CD14-positive monocyte (primary cell): ENCODE measurements at regions not wholly inside any gene's neighbourhood (a gene's known extent, or its start where the extent isn't known, plus 50 kb on each side); places are given as distances from the start of the nearest gene placed in this dataset.

ENCODE experiments used
- DNase-seq, 3 donors: peaks; one replicate each; pipeline ENCODE4 v3.0.0-alpha.2; 2011 to 2022
- H2AFZ ChIP-seq: 2 replicates; pipeline ENCODE4 v1.6.0; 2012; ENCODE audit warnings: mild to moderate bottlenecking, low read depth, low read length, inconsistent platforms; ENCODE audit not compliant: insufficient read depth, poor library complexity, severe bottlenecking
- H3K27ac ChIP-seq, 2 donors: 1 replicate in 1 of 2; 2 replicates in 1 of 2; pipeline ENCODE4 v1.5.1; 2012 to 2013; ENCODE audit warnings: low read length in 2 of 2, control low read depth in 1 of 2, inconsistent platforms in 1 of 2, low read depth in 1 of 2, mild to moderate bottlenecking in 1 of 2
- H3K27me3 ChIP-seq, 2 donors: one replicate each; pipeline versions ENCODE4 v1.6.0 to v1.6.1; 2011 to 2013; ENCODE audit warnings: low read length in 2 of 2; ENCODE audit not compliant: control insufficient read depth in 2 of 2, insufficient read depth in 2 of 2
- H3K36me3 ChIP-seq, 2 donors: replicated peaks in 1 of 2; 1 replicate in 1 of 2; 2 replicates in 1 of 2; pipeline versions ENCODE4 v1.5.1 to v1.6.1; 2012 to 2013; ENCODE audit warnings: low read length in 2 of 2, control low read depth in 1 of 2, inconsistent platforms in 1 of 2, mild to moderate bottlenecking in 1 of 2; ENCODE audit not compliant: insufficient read depth in 2 of 2, control insufficient read depth in 1 of 2
- H3K4me1 ChIP-seq, 2 donors: 1 replicate in 1 of 2; 2 replicates in 1 of 2; pipeline versions ENCODE4 v1.5.1 to v1.6.1; 2012 to 2013; ENCODE audit warnings: low read length in 2 of 2, control low read depth in 1 of 2, inconsistent platforms in 1 of 2, mild to moderate bottlenecking in 1 of 2, moderate library complexity in 1 of 2; ENCODE audit not compliant: insufficient read depth in 2 of 2, control insufficient read depth in 1 of 2
- H3K4me2 ChIP-seq: replicated peaks from 2 replicates; pipeline ENCODE3; 2012; ENCODE audit warnings: low read length, moderate library complexity, mild to moderate bottlenecking; ENCODE audit not compliant: poor library complexity, severe bottlenecking; ENCODE audit errors: extremely low read depth
- H3K4me3 ChIP-seq, 3 experiments: fragments of 200-600 bp in 1 of 3; sonication (generic) in 1 of 3; replicated peaks in 1 of 3; 1 replicate in 2 of 3; 2 replicates in 1 of 3; pipeline ENCODE4 v1.5.1; 2011 to 2013; ENCODE audit warnings: low read length in 3 of 3, mild to moderate bottlenecking in 3 of 3, control low read depth in 2 of 3, low read depth in 2 of 3, inconsistent platforms in 1 of 3, moderate library complexity in 1 of 3
- H3K79me2 ChIP-seq: 2 replicates; pipeline ENCODE4 v1.6.0; 2012; ENCODE audit warnings: mild to moderate bottlenecking, control low read depth, inconsistent platforms, low read length, moderate library complexity; ENCODE audit not compliant: insufficient read depth
- H3K9ac ChIP-seq: 2 replicates; pipeline ENCODE4 v1.6.0; 2017; ENCODE audit warnings: low read length, mild to moderate bottlenecking; ENCODE audit not compliant: insufficient read depth, poor library complexity, severe bottlenecking
- H3K9me3 ChIP-seq, 2 donors: replicated peaks in 1 of 2; 1 replicate in 1 of 2; 2 replicates in 1 of 2; pipeline versions ENCODE4 v1.5.1 to v1.6.1; 2012 to 2013; ENCODE audit warnings: low read length in 2 of 2, control low read depth in 1 of 2; ENCODE audit not compliant: control insufficient read depth in 1 of 2, insufficient read depth in 1 of 2
- H4K20me1 ChIP-seq: 2 replicates; pipeline ENCODE4 v1.6.0; 2012; ENCODE audit warnings: mild to moderate bottlenecking, low read length, control low read depth, moderate library complexity; ENCODE audit not compliant: insufficient read depth
- H3K27ac Mint-ChIP-seq, 7 donors: one replicate each; pipeline ENCODE4 v1.8.0; 2020; ENCODE audit warnings: mild to moderate bottlenecking in 7 of 7, mixed read lengths in 7 of 7, moderate library complexity in 6 of 7, inconsistent platforms in 2 of 7
- H3K27me3 Mint-ChIP-seq, 3 donors: one replicate each; pipeline ENCODE4 v1.8.0; 2021 to 2022; ENCODE audit warnings: low read depth in 3 of 3, mild to moderate bottlenecking in 3 of 3, mixed read lengths in 3 of 3, moderate library complexity in 3 of 3, inconsistent platforms in 1 of 3
- H3K36me3 Mint-ChIP-seq, 2 donors: one replicate each; pipeline ENCODE4 v1.8.0; 2020; ENCODE audit warnings: mixed read lengths in 2 of 2, inconsistent platforms in 1 of 2, mild to moderate bottlenecking in 1 of 2
- H3K4me1 Mint-ChIP-seq: one replicate; pipeline ENCODE4 v1.8.0; 2020; ENCODE audit warnings: mild to moderate bottlenecking, mixed read lengths
- H3K4me3 Mint-ChIP-seq, 2 donors: one replicate each; pipeline ENCODE4 v1.8.0; 2020; ENCODE audit warnings: mild to moderate bottlenecking in 2 of 2, mixed read lengths in 2 of 2, moderate library complexity in 1 of 2
- H3K9me3 Mint-ChIP-seq, 7 donors: one replicate each; pipeline ENCODE4 v1.8.0; 2020 to 2022; ENCODE audit warnings: mixed read lengths in 7 of 7, mild to moderate bottlenecking in 6 of 7, moderate library complexity in 6 of 7, inconsistent platforms in 2 of 7
- WGBS: methylation state at CpG from one replicate; pipeline ENCODE4 v1.1.5; 2013; ENCODE audit warnings: missing lambda C conversion rate; ENCODE audit not compliant: insufficient coverage; 5-methylcytosine and 5-hydroxymethylcytosine counted together
- intact Hi-C, 2 donors: fragments of 100-400 bp; cut with micrococcal nuclease; formaldehyde crosslinking; loops; one replicate each; pipeline versions ENCODE4 v1.15.0 to v1.15.1; 2023
- TF ChIP-seq, protein P1 (sequence below): fragments of 200-600 bp; IDR thresholded peaks from one replicate; pipeline ENCODE4 v1.8.0; 2022; ENCODE audit warnings: antibody characterized with exemption, mild to moderate bottlenecking

DNA sequence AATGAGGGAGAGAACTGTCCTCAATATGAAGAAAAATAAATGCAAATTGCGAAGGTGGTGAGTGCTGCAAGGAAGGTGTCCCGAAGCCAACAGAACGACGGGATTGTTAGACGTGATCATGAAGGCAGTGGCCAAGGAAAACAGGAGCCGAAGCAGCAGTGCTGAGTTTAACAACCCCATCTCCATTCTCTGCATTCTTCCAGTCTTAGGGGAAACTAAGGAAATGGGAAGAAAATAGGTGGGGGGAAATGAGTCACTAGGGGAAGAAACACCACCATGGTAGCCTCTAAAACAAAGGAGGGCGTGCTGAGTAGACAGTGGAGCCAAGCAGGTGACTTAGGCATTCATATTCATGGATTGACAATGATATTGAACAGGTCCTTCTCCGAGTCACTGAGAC lies 192.2 kb upstream of the AKR1E2 start:
- Mint-ChIP-seq H3K27ac (no peak overlapping the region), H3K27me3 (peaks cover 0 to 1% (median 0%) of the 10 kb centered on the region in 3 donors), H3K4me1 (no peaks in the 10 kb centered on the region), H3K9me3 (peaks cover 2 to 12% (median 5%) of the 10 kb centered on the region in 7 donors), H3K4me3 (no peak overlapping the region), H3K36me3 (no peaks in the 10 kb centered on the region)
- Histone ChIP-seq H3K4me3 (no peak overlapping the region), H3K4me1 (no peaks in the 10 kb centered on the region), H3K4me2 (no peak overlapping the region), H3K79me2 (no peaks in the 10 kb centered on the region), H2AFZ (no peak overlapping the region), H3K9me3 (peaks cover 0 to 6% of the 10 kb centered on the region in 2 donors), H3K27me3 (no peaks in the 10 kb centered on the region), H3K9ac (no peak overlapping the region), H3K36me3 (no peaks in the 10 kb centered on the region), H4K20me1 (no peaks in the 10 kb centered on the region), H3K27ac (no peak overlapping the region)
- TF ChIP-seq, protein P1, sequence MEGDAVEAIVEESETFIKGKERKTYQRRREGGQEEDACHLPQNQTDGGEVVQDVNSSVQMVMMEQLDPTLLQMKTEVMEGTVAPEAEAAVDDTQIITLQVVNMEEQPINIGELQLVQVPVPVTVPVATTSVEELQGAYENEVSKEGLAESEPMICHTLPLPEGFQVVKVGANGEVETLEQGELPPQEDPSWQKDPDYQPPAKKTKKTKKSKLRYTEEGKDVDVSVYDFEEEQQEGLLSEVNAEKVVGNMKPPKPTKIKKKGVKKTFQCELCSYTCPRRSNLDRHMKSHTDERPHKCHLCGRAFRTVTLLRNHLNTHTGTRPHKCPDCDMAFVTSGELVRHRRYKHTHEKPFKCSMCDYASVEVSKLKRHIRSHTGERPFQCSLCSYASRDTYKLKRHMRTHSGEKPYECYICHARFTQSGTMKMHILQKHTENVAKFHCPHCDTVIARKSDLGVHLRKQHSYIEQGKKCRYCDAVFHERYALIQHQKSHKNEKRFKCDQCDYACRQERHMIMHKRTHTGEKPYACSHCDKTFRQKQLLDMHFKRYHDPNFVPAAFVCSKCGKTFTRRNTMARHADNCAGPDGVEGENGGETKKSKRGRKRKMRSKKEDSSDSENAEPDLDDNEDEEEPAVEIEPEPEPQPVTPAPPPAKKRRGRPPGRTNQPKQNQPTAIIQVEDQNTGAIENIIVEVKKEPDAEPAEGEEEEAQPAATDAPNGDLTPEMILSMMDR = no peak
- no peak for DNase-seq
- 75% methylated on average over 3 of the region's 8 CpGs for WGBS
- intact Hi-C loops = no loop called here

DNA sequence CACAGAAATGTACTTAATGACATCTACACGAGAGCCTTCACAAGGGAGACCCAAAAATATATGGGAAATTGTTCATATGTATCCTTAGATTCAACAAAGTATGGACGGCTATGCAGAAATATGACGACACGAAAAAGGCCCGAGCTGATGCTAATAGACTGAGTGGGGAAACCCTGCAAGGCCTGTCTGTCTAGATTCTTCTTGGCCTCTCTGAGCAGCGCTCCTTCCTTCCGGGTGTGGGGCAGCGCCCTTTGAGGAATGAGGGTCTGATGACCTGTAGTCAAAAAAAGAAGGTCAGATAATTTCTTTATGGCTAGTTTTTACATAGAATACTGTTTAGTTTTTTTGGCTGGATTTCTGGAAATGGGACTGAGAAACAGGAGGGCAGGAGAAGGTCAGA lies 192.8 kb upstream of the AKR1E2 start:
- TF ChIP-seq, protein P1 = no peak
- WGBS = 100% methylated on average over 7 of the region's 8 CpGs
- Mint-ChIP-seq H3K27me3 (peaks cover 0 to 1% (median 0%) of the 10 kb centered on the region in 3 donors), H3K9me3 (peaks cover 5 to 16% (median 8%) of the 10 kb centered on the region in 7 donors), H3K36me3 (no peaks in the 10 kb centered on the region), H3K4me3 (no peak overlapping the region), H3K4me1 (no peaks in the 10 kb centered on the region), H3K27ac (no peak overlapping the region)
- H3K4me1 ChIP-seq = no peaks in the 10 kb centered on the region
- no peaks in the 10 kb centered on the region for H3K27me3 ChIP-seq
- no peak overlapping the region for H2AFZ ChIP-seq
- no peak overlapping the region for H3K4me2 ChIP-seq
- H3K79me2 ChIP-seq = no peaks in the 10 kb centered on the region
- no peak overlapping the region for H3K9ac ChIP-seq
- no peaks in the 10 kb centered on the region for H3K36me3 ChIP-seq
- no peak overlapping the region for H3K4me3 ChIP-seq
- no peaks in the 10 kb centered on the region for H4K20me1 ChIP-seq
- DNase-seq = no peak
- H3K9me3 ChIP-seq = peaks cover 0 to 10% of the 10 kb centered on the region in 2 donors
- intact Hi-C loops = no loop called here
- H3K27ac ChIP-seq = no peak overlapping the region
